HEK293 (cell line): ENCODE measurements at regions not wholly inside any gene's neighbourhood (a gene's known extent, or its start where the extent isn't known, plus 50 kb on each side); places are given as distances from the start of the nearest gene placed in this dataset.

Experiments used
- CTCF ChIA-PET: fragments of 350-600 bp; formaldehyde crosslinking; extraction: SDS; loops from one replicate; lab custom pipeline; 2021; ENCODE audit warnings: antibody characterized with exemption; lab: Yijun Ruan, JAX
- POLR2A ChIA-PET: fragments of 300-600 bp; formaldehyde crosslinking; extraction: SDS; loops from one replicate; lab custom pipeline; 2020; ENCODE audit warnings: antibody characterized with exemption, inconsistent platforms; lab: Yijun Ruan, JAX
- H3K27ac ChIP-seq: fragments of 200-500 bp; sonication (Bioruptor generic); 2 replicates; pipeline ENCODE4 v1.5.1; 2014; ENCODE audit warnings: low read depth, low read length, control low read depth, inconsistent platforms; ENCODE audit errors: extremely low read depth
- H3K36me3 ChIP-seq, 2 experiments: fragments of 200-500 bp in 1 of 2; sonication (Bioruptor generic) in 1 of 2; 1 replicate in 1 of 2; 2 replicates in 1 of 2; pipeline ENCODE4 v1.5.1; 2014 to 2017; ENCODE audit warnings: inconsistent platforms in 2 of 2, low read length in 2 of 2; ENCODE audit not compliant: control insufficient read depth in 2 of 2, insufficient read depth in 1 of 2
- H3K4me1 ChIP-seq: fragments of 200-500 bp; sonication (Bioruptor generic); 2 replicates; pipeline ENCODE4 v1.5.1; 2014; ENCODE audit warnings: mild to moderate bottlenecking, low read length, inconsistent platforms; ENCODE audit not compliant: control insufficient read depth, insufficient read depth
- H3K4me3 ChIP-seq: 2 replicates; pipeline ENCODE4 v1.5.1; 2011; ENCODE audit warnings: low read depth, mild to moderate bottlenecking, control low read depth, low read length, moderate library complexity
- H3K9me3 ChIP-seq: fragments of 200-500 bp; sonication (Bioruptor generic); 2 replicates; pipeline ENCODE4 v1.5.1; 2014; ENCODE audit warnings: low read depth, low read length, inconsistent platforms; ENCODE audit not compliant: control insufficient read depth, insufficient read depth
- GFI1B ChIP-seq: fragments of 450-650 bp; formaldehyde crosslinking; IDR thresholded peaks from 2 replicates; pipeline ENCODE4 v1.5.1; 2016; ENCODE audit warnings: missing biosample characterization, missing genetic modification characterization
- MYNN ChIP-seq: fragments of 450-650 bp; formaldehyde crosslinking; IDR thresholded peaks from 2 replicates; pipeline ENCODE4 v1.5.1; 2016; ENCODE audit warnings: missing biosample characterization, missing genetic modification characterization, borderline replicate concordance
- REPIN1 ChIP-seq: fragments of 450-650 bp; formaldehyde crosslinking; IDR thresholded peaks from 2 replicates; pipeline ENCODE4 v1.5.1; 2017; ENCODE audit warnings: missing biosample characterization, missing genetic modification characterization, low read depth
- SP3 ChIP-seq: fragments of 450-650 bp; formaldehyde crosslinking; IDR thresholded peaks from 2 replicates; pipeline ENCODE4 v1.5.1; 2016; ENCODE audit warnings: missing biosample characterization, missing genetic modification characterization
- YY1 ChIP-seq: fragments of 450-650 bp; formaldehyde crosslinking; IDR thresholded peaks from 2 replicates; pipeline ENCODE4 v1.5.1; 2018; ENCODE audit warnings: missing biosample characterization, missing genetic modification characterization
- ZBTB11 ChIP-seq: fragments of 450-650 bp; formaldehyde crosslinking; conservative IDR thresholded peaks from 2 replicates; pipeline ENCODE4 v1.5.1; 2016; ENCODE audit warnings: low read depth, missing biosample characterization, missing genetic modification characterization
- ZIC2 ChIP-seq: fragments of 450-650 bp; formaldehyde crosslinking; IDR thresholded peaks from 2 replicates; pipeline ENCODE4 v1.5.1; 2016; ENCODE audit warnings: missing biosample characterization, missing genetic modification characterization
- ZNF248 ChIP-seq: fragments of 450-650 bp; formaldehyde crosslinking; IDR thresholded peaks from 2 replicates; pipeline ENCODE4 v1.5.1; 2017; ENCODE audit warnings: missing biosample characterization, missing genetic modification characterization
- ZNF394 ChIP-seq: fragments of 450-650 bp; formaldehyde crosslinking; IDR thresholded peaks from 2 replicates; pipeline ENCODE4 v1.5.1; 2016; ENCODE audit warnings: missing biosample characterization, missing genetic modification characterization, mild to moderate bottlenecking, moderate library complexity, borderline replicate concordance
- ZNF629 ChIP-seq: fragments of 450-650 bp; formaldehyde crosslinking; IDR thresholded peaks from 2 replicates; pipeline ENCODE4 v1.5.1; 2017; ENCODE audit warnings: missing biosample characterization, missing genetic modification characterization
- ZNF658 ChIP-seq: fragments of 450-650 bp; formaldehyde crosslinking; IDR thresholded peaks from 2 replicates; pipeline ENCODE4; 2016; ENCODE audit warnings: missing biosample characterization, missing genetic modification characterization
- ZNF76 ChIP-seq: fragments of 450-650 bp; formaldehyde crosslinking; IDR thresholded peaks from 2 replicates; pipeline ENCODE4; 2016; ENCODE audit warnings: low read depth, missing biosample characterization, missing genetic modification characterization, borderline replicate concordance
- TF ChIP-seq, protein P1 (sequence below): fragments of 450-650 bp; formaldehyde crosslinking; IDR thresholded peaks from 2 replicates; pipeline ENCODE4 v1.5.1; 2016; ENCODE audit warnings: missing biosample characterization, missing genetic modification characterization
- TF ChIP-seq, protein P2 (sequence below): fragments of 450-650 bp; formaldehyde crosslinking; IDR thresholded peaks from 2 replicates; pipeline ENCODE4 v1.5.1; 2016; ENCODE audit warnings: missing biosample characterization, missing genetic modification characterization, borderline replicate concordance

GRCh38 chr3:83074485-83074884 is 1313.0 kb upstream of the GBE1 start:
- no peaks in the 10 kb centered on the region for H3K4me1 ChIP-seq
- no peak for TF ChIP-seq ZNF629 (tag by site-specific recombination)
- no peak for TF ChIP-seq YY1 (tag by site-specific recombination)
- no peak for TF ChIP-seq ZNF394 (tag by site-specific recombination)
- TF ChIP-seq ZNF658 (tag by site-specific recombination): no peak
- no peak for TF ChIP-seq GFI1B (tag by site-specific recombination)
- no peaks in the 10 kb centered on the region for H3K9me3 ChIP-seq
- no peak overlapping the region for H3K4me3 ChIP-seq
- no peak overlapping the region for H3K27ac ChIP-seq
- no peaks in the 10 kb centered on the region for H3K36me3 ChIP-seq
- ChIA-PET CTCF (no interaction called here), POLR2A (no interaction called here)

DNA sequence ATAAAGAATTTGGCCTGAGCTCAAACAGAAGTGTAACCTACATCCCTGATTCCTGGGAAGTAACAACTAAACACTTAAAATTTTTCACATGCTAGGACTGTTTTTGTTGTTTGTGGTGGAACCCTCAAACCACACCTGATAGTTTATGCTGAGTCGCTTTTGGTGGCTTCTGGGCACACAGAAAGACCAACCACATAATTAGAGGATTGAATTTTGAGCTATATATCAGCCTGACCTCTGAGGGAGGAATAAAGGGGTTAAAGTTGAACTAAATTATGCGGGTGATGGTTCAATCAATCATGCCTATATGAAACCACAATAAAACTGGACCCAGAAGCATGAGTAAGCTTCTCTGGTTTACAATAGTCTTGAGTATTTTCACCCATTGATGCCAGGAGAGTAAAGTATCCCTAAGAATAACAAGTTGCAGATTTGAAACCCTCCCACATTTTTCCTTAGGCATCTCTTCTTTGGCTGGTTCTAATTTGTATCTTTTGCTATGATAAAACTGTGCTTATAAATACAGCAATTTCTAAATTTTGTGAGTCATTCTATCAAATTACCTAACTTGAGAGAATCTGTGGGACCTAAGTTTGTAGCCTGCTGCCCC is 1304.5 kb upstream of the GBE1 start:
- no peak overlapping the region for H3K27ac ChIP-seq
- no peaks in the 10 kb centered on the region for H3K36me3 ChIP-seq
- TF ChIP-seq, protein P1, sequence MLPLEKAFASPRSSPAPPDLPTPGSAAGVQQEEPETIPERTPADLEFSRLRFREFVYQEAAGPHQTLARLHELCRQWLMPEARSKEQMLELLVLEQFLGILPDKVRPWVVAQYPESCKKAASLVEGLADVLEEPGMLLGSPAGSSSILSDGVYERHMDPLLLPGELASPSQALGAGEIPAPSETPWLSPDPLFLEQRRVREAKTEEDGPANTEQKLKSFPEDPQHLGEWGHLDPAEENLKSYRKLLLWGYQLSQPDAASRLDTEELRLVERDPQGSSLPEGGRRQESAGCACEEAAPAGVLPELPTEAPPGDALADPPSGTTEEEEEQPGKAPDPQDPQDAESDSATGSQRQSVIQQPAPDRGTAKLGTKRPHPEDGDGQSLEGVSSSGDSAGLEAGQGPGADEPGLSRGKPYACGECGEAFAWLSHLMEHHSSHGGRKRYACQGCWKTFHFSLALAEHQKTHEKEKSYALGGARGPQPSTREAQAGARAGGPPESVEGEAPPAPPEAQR (tag by site-specific recombination): no peak
- no peak for TF ChIP-seq ZNF76 (tag by site-specific recombination)
- no peak for TF ChIP-seq ZNF248 (tag by site-specific recombination)
- no peak for TF ChIP-seq ZBTB11 (tag by site-specific recombination)
- TF ChIP-seq REPIN1 (tag by site-specific recombination): no peak
- TF ChIP-seq SP3: no peak
- TF ChIP-seq MYNN (tag by site-specific recombination): no peak
- TF ChIP-seq ZIC2 (tag by site-specific recombination): no peak
- no peaks in the 10 kb centered on the region for H3K4me1 ChIP-seq
- H3K4me3 ChIP-seq: no peak overlapping the region
- ChIA-PET CTCF (interaction anchor here (0.7 kb wide), 1 partner anchor 460 kb away, joined by 3 read pairs; no protein-coding TSS in a partner anchor), POLR2A (no interaction called here)
- no peaks in the 10 kb centered on the region for H3K9me3 ChIP-seq

- CTCF ChIA-PET: no interaction called here
- H3K36me3 ChIP-seq: no peaks in the 10 kb centered on the region
- no peaks in the 10 kb centered on the region for H3K4me1 ChIP-seq
- POLR2A ChIA-PET: no interaction called here
- no peaks in the 10 kb centered on the region for H3K9me3 ChIP-seq
- H3K27ac ChIP-seq: no peak overlapping the region
- no peak overlapping the region for H3K4me3 ChIP-seq
- TF ChIP-seq, protein P2, sequence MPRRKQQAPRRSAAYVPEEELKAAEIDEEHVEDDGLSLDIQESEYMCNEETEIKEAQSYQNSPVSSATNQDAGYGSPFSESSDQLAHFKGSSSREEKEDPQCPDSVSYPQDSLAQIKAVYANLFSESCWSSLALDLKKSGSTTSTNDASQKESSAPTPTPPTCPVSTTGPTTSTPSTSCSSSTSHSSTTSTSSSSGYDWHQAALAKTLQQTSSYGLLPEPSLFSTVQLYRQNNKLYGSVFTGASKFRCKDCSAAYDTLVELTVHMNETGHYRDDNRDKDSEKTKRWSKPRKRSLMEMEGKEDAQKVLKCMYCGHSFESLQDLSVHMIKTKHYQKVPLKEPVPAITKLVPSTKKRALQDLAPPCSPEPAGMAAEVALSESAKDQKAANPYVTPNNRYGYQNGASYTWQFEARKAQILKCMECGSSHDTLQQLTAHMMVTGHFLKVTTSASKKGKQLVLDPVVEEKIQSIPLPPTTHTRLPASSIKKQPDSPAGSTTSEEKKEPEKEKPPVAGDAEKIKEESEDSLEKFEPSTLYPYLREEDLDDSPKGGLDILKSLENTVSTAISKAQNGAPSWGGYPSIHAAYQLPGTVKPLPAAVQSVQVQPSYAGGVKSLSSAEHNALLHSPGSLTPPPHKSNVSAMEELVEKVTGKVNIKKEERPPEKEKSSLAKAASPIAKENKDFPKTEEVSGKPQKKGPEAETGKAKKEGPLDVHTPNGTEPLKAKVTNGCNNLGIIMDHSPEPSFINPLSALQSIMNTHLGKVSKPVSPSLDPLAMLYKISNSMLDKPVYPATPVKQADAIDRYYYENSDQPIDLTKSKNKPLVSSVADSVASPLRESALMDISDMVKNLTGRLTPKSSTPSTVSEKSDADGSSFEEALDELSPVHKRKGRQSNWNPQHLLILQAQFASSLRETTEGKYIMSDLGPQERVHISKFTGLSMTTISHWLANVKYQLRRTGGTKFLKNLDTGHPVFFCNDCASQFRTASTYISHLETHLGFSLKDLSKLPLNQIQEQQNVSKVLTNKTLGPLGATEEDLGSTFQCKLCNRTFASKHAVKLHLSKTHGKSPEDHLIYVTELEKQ (tag by site-specific recombination): no peak
- TF ChIP-seq ZNF658 (tag by site-specific recombination): no peak
These were observed 1302.0 kb upstream of the GBE1 start for GRCh38 chr3:83063446-83063845.
